ENCODE measurements at regions not wholly inside any gene's neighbourhood (a gene's known extent, or its start where the extent isn't known, plus 50 kb on each side); places are given as distances from the start of the nearest gene placed in this dataset.

DNA sequence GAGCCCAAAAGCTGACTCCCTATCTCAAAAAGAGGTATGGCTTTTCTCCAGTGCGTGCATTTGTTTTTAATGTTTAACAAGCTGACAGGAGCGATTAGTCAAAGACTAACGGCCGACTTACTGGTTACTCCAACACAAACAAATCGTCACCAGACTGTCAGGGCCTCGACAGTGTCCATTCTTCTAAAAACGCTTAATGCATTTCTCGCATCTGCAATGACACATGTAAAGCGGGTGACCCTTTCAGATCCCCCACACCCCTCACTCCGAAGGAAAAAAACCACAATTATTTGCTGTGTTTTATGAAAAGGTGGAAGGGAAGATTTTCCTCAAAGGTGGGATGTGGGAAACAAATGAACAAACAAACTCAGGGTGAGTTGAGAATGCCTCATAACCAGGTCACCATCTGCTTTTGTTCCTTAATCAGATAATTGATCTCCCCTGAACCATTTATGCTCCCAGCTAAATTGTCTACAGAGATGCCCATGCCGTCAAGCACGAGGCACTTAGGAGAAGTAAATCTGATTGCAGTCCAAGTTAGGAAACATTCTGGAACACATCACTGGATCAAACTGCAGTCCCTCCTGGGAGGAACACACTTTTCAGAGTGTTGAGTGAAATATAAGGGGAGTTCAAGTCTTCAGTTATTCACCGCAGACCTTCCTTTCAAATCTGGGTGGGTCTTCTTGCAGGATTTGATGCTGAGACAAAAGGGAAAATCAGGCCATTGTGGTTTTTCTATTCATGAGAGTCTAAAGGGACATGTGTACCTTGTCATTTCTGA, 340.8 kb downstream of the CMPK2 start:
- DNase-seq (ENCODE audit: extremely low spot score, insufficient read length, low read depth) (no peak), FAIRE-seq (no peak)

- FAIRE-seq (no peak), DNase-seq (ENCODE audit: extremely low spot score, insufficient read length, low read depth) (no peak)
Measured at GRCh38 chr2:6525475-6525964, 340.2 kb downstream of the CMPK2 start.

- DNase-seq (ENCODE audit: extremely low spot score, insufficient read length, low read depth) (no peak), FAIRE-seq (no peak)
Measured at GRCh38 chr2:6526093-6526824, 339.4 kb downstream of the CMPK2 start.

- DNase-seq (ENCODE audit: extremely low spot score, insufficient read length, low read depth) (no peak), FAIRE-seq (no peak)
Measured at GRCh38 chr2:6531304-6531703, 334.4 kb downstream of the CMPK2 start.

GRCh38 chr2:6535572-6535971, 330.1 kb downstream of the CMPK2 start:
- FAIRE-seq (no peak), DNase-seq (ENCODE audit: extremely low spot score, insufficient read length, low read depth) (no peak)

DNA sequence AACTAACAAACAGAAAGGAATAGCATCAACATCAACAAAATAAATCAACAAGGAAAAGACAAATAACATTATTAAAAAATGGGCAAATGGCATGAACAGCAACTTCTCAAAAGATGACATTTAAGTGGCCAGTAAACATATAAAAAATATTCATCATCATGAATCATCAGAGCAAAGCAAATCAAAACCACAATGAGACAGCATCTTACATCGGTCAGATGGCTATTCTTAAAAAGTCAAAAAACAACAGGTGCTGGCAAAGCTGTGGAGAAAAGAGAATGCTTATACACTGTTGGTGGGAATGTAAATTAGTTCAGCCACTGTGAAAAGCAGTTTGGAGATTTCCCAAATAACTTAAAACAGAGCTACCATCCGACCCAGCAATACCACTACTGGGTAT, 327.1 kb downstream of the CMPK2 start:
- no peak for DNase-seq (ENCODE audit: extremely low spot score, insufficient read length, low read depth)
- no peak for FAIRE-seq

GRCh38 chr2:6545336-6545735, 320.4 kb downstream of the CMPK2 start:
- FAIRE-seq (no peak), DNase-seq (ENCODE audit: extremely low spot score, insufficient read length, low read depth) (no peak)

DNA sequence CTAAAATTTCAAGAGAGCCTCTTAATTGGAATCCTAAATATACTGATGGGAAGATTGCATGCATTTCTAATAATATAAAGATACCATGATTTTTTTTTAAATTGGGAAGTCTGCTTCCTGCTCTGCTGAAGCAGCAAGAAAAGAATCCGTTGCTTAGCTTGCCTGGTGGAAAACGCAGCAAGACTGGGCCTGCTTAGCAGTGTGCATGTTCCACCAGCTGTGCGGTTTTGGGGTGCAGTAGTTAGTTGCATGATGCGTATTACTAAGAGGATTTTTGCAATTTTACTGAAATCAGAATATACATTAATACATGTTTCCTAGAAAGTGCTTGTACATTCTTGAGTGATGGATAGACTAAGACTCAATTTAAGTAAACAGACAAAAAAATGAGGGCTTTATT, 319.9 kb downstream of the CMPK2 start:
- no peak for FAIRE-seq
- DNase-seq (ENCODE audit: extremely low spot score, insufficient read length, low read depth): no peak

DNA sequence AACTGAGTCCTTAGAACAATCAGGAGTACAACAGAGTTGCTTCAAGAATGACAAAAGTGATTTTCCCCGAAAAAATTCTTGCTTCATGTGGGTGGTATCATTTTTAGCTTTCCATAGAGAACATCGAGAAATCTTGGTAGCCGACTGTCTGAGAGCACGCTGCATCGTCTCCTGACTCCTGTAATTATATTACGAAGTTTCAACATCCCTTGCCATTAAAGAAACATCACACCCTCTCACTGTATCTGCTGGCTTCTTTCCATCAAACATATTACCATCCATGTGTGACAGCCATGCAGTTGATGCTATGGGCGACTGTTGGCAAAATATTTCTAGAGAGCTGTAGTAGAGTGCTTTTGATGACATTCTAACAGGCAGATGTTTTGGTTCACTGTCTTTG, 311.2 kb downstream of the CMPK2 start:
- no peak for DNase-seq (ENCODE audit: extremely low spot score, insufficient read length, low read depth)
- no peak for FAIRE-seq

DNA sequence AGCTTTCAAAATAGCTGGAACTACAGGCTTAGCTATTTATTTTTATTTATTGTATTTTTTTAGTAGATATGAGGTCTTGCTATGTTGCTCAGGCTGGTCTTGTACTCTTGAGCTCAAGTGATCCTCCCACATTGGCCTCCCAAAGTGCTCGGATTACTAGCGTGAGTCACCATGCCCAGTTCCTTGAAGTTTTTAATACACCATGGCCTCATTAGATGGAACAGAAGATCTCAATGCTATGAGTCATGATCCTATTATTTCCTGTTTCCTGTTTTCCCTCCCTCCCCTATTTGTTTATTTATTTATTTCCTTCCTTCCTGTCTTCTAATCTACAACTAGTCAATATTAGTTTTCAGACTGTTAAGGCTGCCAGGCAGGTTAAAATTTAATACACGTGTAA, 309.0 kb downstream of the CMPK2 start:
- DNase-seq (ENCODE audit: extremely low spot score, insufficient read length, low read depth) (no peak), FAIRE-seq (no peak)

DNA sequence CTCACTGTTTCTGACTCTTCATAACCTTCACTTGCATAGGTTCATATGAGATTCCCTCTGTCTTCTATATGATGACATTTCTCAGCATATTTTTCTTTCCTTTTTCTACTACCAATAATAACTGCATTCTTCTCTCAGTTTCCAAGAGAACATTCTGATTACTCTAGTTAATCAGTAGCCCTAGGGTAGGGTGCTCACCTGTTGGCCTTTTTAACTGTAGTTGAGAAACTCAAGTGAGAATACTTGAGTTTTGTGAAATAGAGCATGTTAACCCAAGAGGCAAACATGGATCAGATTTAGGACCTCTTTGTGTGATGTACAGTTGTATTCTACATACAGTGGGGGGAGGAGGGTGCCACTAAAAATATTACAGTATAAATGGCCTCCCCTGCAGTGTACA, 308.0 kb downstream of the CMPK2 start:
- no peak for FAIRE-seq
- no peak for DNase-seq (ENCODE audit: extremely low spot score, insufficient read length, low read depth)

- FAIRE-seq (no peak), DNase-seq (ENCODE audit: extremely low spot score, insufficient read length, low read depth) (no peak)
Measured at GRCh38 chr2:6562771-6563170, 302.9 kb downstream of the CMPK2 start.

- FAIRE-seq (no peak), DNase-seq (ENCODE audit: extremely low spot score, insufficient read length, low read depth) (no peak)
Measured at GRCh38 chr2:6564326-6564725, 301.4 kb downstream of the CMPK2 start.

DNA sequence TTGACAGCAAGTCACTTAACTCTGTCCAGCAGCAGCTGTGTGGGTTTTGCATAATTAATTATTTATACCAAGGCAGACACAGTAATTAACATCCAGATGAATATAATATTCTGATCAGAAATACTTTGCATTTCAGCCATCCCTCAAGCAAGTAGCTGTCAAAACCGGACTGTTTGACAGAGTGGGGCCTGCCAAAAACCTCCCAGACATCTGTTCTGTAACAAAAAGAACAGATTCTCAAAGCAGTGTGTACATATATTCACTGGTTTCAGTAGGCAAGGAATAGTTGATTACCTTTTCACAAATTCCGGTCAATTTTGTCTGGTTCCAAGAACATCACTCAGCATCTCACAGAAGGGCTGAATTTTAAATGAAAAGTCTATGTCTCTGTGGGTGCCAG, 291.6 kb downstream of the CMPK2 start:
- DNase-seq (ENCODE audit: extremely low spot score, insufficient read length, low read depth): no peak
- FAIRE-seq: no peak

GRCh38 chr2:6576302-6576701, 289.4 kb downstream of the CMPK2 start:
- FAIRE-seq (no peak), DNase-seq (ENCODE audit: extremely low spot score, insufficient read length, low read depth) (no peak)

DNA sequence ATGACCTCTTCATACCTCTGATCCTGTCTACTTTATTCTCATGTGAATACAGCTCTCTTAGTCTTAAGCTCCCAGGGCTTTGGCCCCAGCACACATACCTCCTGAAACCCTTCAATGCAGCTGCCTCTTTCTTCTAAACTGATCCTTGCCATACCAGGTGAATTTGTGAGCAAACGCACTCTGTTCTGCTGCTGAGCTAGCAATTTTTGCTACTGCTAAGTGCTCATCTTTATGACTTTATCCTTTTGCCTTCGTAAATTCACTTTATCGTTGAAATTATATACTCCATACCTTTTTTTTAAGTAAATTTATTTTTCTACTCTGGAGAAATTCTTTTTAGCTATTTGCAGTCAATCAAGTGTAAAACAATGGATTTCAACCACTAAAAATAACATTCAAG, 287.7 kb downstream of the CMPK2 start:
- DNase-seq (ENCODE audit: extremely low spot score, insufficient read length, low read depth): no peak
- no peak for FAIRE-seq

DNA sequence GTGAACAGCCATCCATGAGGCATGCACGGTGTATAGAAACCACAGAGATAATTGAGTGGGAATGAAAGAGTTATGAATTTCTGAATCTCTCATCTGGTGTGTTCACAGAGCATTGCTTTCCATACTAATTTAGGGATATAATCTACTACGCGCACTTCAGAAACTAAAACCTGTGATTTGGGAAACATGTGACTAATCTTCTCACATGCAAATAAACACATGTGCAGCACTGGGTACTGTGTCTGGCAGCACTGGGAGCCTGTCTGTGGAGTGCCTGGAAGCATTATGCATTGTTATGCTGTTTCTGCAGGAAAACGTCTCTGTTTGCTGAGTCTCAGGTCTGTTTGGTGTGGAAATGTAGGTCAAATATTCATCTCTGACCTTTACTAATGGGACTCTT, 287.3 kb downstream of the CMPK2 start:
- DNase-seq (ENCODE audit: extremely low spot score, insufficient read length, low read depth) (no peak), FAIRE-seq (no peak)

DNA sequence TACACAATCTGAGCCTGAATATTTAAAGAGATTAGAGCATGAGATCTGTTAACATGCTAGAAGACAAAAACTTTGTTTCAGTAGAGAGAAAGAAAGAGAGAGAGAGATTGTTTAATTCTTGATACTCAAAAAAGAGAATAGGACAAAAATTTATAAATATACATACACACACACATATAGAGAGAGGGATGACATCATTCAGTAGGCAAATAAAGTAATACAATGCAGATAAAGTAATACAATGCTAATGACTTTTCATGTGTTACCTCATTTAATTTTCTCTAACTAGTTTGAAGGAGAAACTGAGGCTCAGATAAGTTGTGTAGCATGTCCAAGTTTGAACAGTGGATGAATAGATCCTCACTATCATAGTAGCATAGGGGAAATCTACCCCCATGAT, 286.4 kb downstream of the CMPK2 start:
- FAIRE-seq (no peak), DNase-seq (ENCODE audit: extremely low spot score, insufficient read length, low read depth) (no peak)

DNA sequence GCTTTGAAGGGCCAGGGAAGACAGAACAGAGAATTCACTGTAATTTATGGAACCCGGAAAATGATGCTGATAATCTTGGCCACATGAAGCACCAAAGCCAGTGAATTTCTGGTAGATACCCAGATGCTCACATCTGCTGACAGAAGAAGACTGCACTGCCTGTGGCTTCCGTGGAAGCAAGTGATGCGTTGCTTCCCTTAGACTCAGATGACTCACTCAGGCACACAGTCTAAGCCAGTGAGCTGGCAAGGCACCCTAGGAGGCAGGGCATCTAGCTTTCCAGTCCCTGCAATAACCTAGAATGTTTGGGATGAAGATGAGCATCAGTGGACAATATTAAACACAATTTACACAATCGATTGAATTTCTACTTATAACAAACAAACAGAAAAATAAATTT, 284.7 kb downstream of the CMPK2 start:
- FAIRE-seq (no peak), DNase-seq (ENCODE audit: extremely low spot score, insufficient read length, low read depth) (no peak)

GRCh38 chr2:6589150-6589549, 276.6 kb downstream of the CMPK2 start:
- no peak for FAIRE-seq

GRCh38 chr2:6590442-6590841, 275.3 kb downstream of the CMPK2 start:
- DNase-seq (ENCODE audit: extremely low spot score, insufficient read length, low read depth) (no peak), FAIRE-seq (no peak)

More at GRCh38 chr2:6589150-6589549, 276.6 kb downstream of the CMPK2 start:
- DNase-seq (ENCODE audit: extremely low spot score, insufficient read length, low read depth): no peak

- DNase-seq (ENCODE audit: extremely low spot score, insufficient read length, low read depth): no peak
- no peak for FAIRE-seq
Measured at GRCh38 chr2:6602471-6602870, 263.2 kb downstream of the CMPK2 start.

Data from GM18507 (cell line).